H9 (cell line): ENCODE measurements at regions not wholly inside any gene's neighbourhood (a gene's known extent, or its start where the extent isn't known, plus 50 kb on each side); places are given as distances from the start of the nearest gene placed in this dataset.

ENCODE experiments used
- DNase-seq: peaks from one replicate; pipeline ENCODE4 v3.0.0-alpha.2; 2017
- H2AFZ ChIP-seq: one replicate; pipeline ENCODE4 v1.6.1; 2013; ENCODE audit warnings: mild to moderate bottlenecking, low read length, control low read depth, moderate library complexity
- H2AK5ac ChIP-seq: 2 replicates; pipeline ENCODE4 v1.6.1; 2013; ENCODE audit warnings: low read length, control low read depth, mixed read lengths; ENCODE audit not compliant: insufficient read length
- H2BK120ac ChIP-seq: one replicate; pipeline ENCODE4 v1.6.1; 2013; ENCODE audit warnings: low read depth, mild to moderate bottlenecking, low read length, control low read depth, inconsistent platforms; ENCODE audit not compliant: poor library complexity, severe bottlenecking
- H2BK12ac ChIP-seq: 2 replicates; pipeline ENCODE4 v1.6.1; 2013; ENCODE audit warnings: low read length, control low read depth, mixed read lengths, low read depth; ENCODE audit not compliant: insufficient read length
- H2BK15ac ChIP-seq: 2 replicates; pipeline ENCODE4 v1.6.1; 2013; ENCODE audit warnings: low read depth, low read length, control low read depth
- H2BK20ac ChIP-seq: one replicate; pipeline ENCODE4 v1.6.1; 2013; ENCODE audit warnings: low read depth, mild to moderate bottlenecking, low read length, control low read depth, inconsistent platforms; ENCODE audit not compliant: poor library complexity, severe bottlenecking
- H2BK5ac ChIP-seq: 2 replicates; pipeline ENCODE4 v1.6.1; 2013; ENCODE audit warnings: low read length, control low read depth, mixed read lengths; ENCODE audit not compliant: insufficient read length
- H3K14ac ChIP-seq: 2 replicates; pipeline ENCODE4 v1.6.1; 2013; ENCODE audit warnings: low read length, control low read depth; ENCODE audit not compliant: insufficient read depth
- H3K18ac ChIP-seq: 2 replicates; pipeline ENCODE4 v1.6.1; 2013; ENCODE audit warnings: low read depth, mild to moderate bottlenecking, mixed read lengths, low read length, control low read depth; ENCODE audit not compliant: insufficient read length
- H3K23ac ChIP-seq: 2 replicates; pipeline ENCODE4 v1.6.1; 2013; ENCODE audit warnings: low read length, control low read depth, mixed read lengths, low read depth; ENCODE audit not compliant: insufficient read length
- H3K23me2 ChIP-seq: 2 replicates; pipeline ENCODE4 v1.6.1; 2013; ENCODE audit warnings: low read depth, mild to moderate bottlenecking, mixed read lengths, low read length, control low read depth; ENCODE audit not compliant: insufficient read length, poor library complexity, severe bottlenecking
- H3K27ac ChIP-seq: 2 replicates; pipeline ENCODE4 v1.5.1; 2013; ENCODE audit warnings: low read length, control low read depth, mixed read lengths, low read depth; ENCODE audit not compliant: insufficient read length
- H3K27me3 ChIP-seq: 2 replicates; pipeline ENCODE4 v1.6.1; 2013; ENCODE audit warnings: low read length, control low read depth, inconsistent platforms; ENCODE audit not compliant: insufficient read depth
- H3K4ac ChIP-seq: 2 replicates; pipeline ENCODE4 v1.6.1; 2013; ENCODE audit warnings: low read depth, mild to moderate bottlenecking, control low read depth, inconsistent platforms, low read length, moderate library complexity
- H3K4me1 ChIP-seq: 2 replicates; pipeline ENCODE4 v1.6.1; 2013; ENCODE audit warnings: low read length, control low read depth, inconsistent platforms; ENCODE audit not compliant: insufficient read depth
- H3K4me2 ChIP-seq: 2 replicates; pipeline ENCODE4 v1.6.1; 2013; ENCODE audit warnings: low read length, control low read depth, mixed read lengths; ENCODE audit not compliant: insufficient read length, insufficient read depth
- H3K56ac ChIP-seq: 2 replicates; pipeline ENCODE4 v1.6.1; 2013; ENCODE audit warnings: low read depth, mild to moderate bottlenecking, mixed read lengths, low read length, control low read depth; ENCODE audit not compliant: insufficient read length
- H3K79me1 ChIP-seq: 2 replicates; pipeline ENCODE4 v1.6.1; 2013; ENCODE audit warnings: low read depth, mild to moderate bottlenecking, moderate library complexity, low read length, control low read depth, inconsistent platforms; ENCODE audit not compliant: insufficient read depth, poor library complexity, severe bottlenecking
- H3K79me2 ChIP-seq: 2 replicates; pipeline ENCODE4 v1.6.1; 2013; ENCODE audit warnings: low read length, control low read depth, inconsistent platforms; ENCODE audit not compliant: insufficient read depth
- H3K9ac ChIP-seq: 2 replicates; pipeline ENCODE4 v1.6.1; 2013; ENCODE audit warnings: low read length, control low read depth, mixed read lengths; ENCODE audit not compliant: insufficient read length; ENCODE audit errors: extremely low read depth
- H3K9me3 ChIP-seq: one replicate; pipeline ENCODE4 v1.6.1; 2013; ENCODE audit warnings: low read depth, low read length, inconsistent platforms; ENCODE audit not compliant: control insufficient read depth
- H3T11ph ChIP-seq: one replicate; pipeline ENCODE4 v1.6.1; 2013; ENCODE audit warnings: mild to moderate bottlenecking, low read length, control low read depth, inconsistent platforms
- H4K20me1 ChIP-seq: one replicate; pipeline ENCODE4 v1.6.1; 2013; ENCODE audit not compliant: control insufficient read depth, insufficient read length, insufficient read depth
- H4K5ac ChIP-seq: 2 replicates; pipeline ENCODE4 v1.6.1; 2013; ENCODE audit warnings: low read depth, mild to moderate bottlenecking, mixed read lengths, low read length, control low read depth; ENCODE audit not compliant: insufficient read length
- H4K8ac ChIP-seq: replicated peaks from 2 replicates; pipeline ENCODE4 v1.6.1; 2013; ENCODE audit warnings: low read length, control low read depth, mixed read lengths, low read depth; ENCODE audit not compliant: insufficient read length
- H4K91ac ChIP-seq: 2 replicates; pipeline ENCODE4 v1.6.1; 2013; ENCODE audit warnings: low read depth, mild to moderate bottlenecking, moderate library complexity, mixed read lengths, low read length, control low read depth; ENCODE audit not compliant: insufficient read length
- H3K27ac Mint-ChIP-seq, 3 experiments: 2 replicates in 2 of 3; 3 replicates in 1 of 3; pipeline ENCODE4 v1.8.0; 2020 to 2021; ENCODE audit warnings: mixed read lengths in 3 of 3, mild to moderate bottlenecking in 1 of 3, moderate library complexity in 1 of 3
- H3K27me3 Mint-ChIP-seq: 2 replicates; pipeline ENCODE4 v1.8.0; 2021; ENCODE audit warnings: low read depth, mild to moderate bottlenecking, moderate library complexity, mixed read lengths
- H3K36me3 Mint-ChIP-seq, 3 experiments: 2 replicates in 2 of 3; 3 replicates in 1 of 3; pipeline ENCODE4 v1.8.0; 2020 to 2021; ENCODE audit warnings: low read depth in 3 of 3, mixed read lengths in 3 of 3; ENCODE audit not compliant: insufficient read depth in 1 of 3
- H3K4me1 Mint-ChIP-seq, 2 experiments: 2 replicates each; pipeline ENCODE4 v1.8.0; 2020; ENCODE audit warnings: mixed read lengths in 2 of 2
- H3K4me3 Mint-ChIP-seq, 2 experiments: 2 replicates in 1 of 2; 3 replicates in 1 of 2; pipeline ENCODE4 v1.8.0; 2020 to 2021; ENCODE audit warnings: mild to moderate bottlenecking in 2 of 2, mixed read lengths in 2 of 2, moderate library complexity in 1 of 2
- H3K9me3 Mint-ChIP-seq, 2 experiments: 2 replicates in 1 of 2; 3 replicates in 1 of 2; pipeline ENCODE4 v1.8.0; 2020; ENCODE audit warnings: mild to moderate bottlenecking in 2 of 2, mixed read lengths in 2 of 2, moderate library complexity in 1 of 2
- CTCF ChIP-seq: fragments of 200-600 bp; sonication (generic); conservative IDR thresholded peaks from 3 replicates; pipeline ENCODE4 v1.8.0; 2021; ENCODE audit warnings: antibody characterized with exemption, mild to moderate bottlenecking
- WGBS: extraction: QIAGEN DNeasy Blood & Tissue Kit; methylation state at CpG from one replicate; pipeline ENCODE4 v1.1.7; 2013; ENCODE audit warnings: missing lambda C conversion rate, low lambda C conversion rate, mixed read lengths; ENCODE audit not compliant: insufficient read length; ENCODE audit errors: extremely low coverage; 5-methylcytosine and 5-hydroxymethylcytosine counted together

GRCh38 chr13:88718781-88719180, 1047.6 kb downstream of the SLITRK5 start:
- Histone ChIP-seq H3K4me1 (no peaks in the 10 kb centered on the region), H2BK15ac (no peak overlapping the region), H3K23ac (no peak overlapping the region), H3K23me2 (no peaks in the 10 kb centered on the region), H3K4ac (no peak overlapping the region), H4K8ac (no peak overlapping the region), H3K18ac (no peak overlapping the region), H3K56ac (no peak overlapping the region), H3K79me2 (no peaks in the 10 kb centered on the region), H3K9me3 (no peaks in the 10 kb centered on the region), H3K14ac (no peak overlapping the region), H2BK5ac (no peak overlapping the region), H2AK5ac (no peak overlapping the region), H3K27me3 (no peaks in the 10 kb centered on the region), H2BK120ac (no peak overlapping the region), H3K4me2 (no peak overlapping the region), H2AFZ (no peak overlapping the region), H4K5ac (no peak overlapping the region), H4K20me1 (no peaks in the 10 kb centered on the region), H4K91ac (no peak overlapping the region), H3K27ac (no peak overlapping the region), H2BK20ac (no peak overlapping the region), H3T11ph (no peak overlapping the region), H3K9ac (no peak overlapping the region), H2BK12ac (no peak overlapping the region), H3K79me1 (no peaks in the 10 kb centered on the region)
- Mint-ChIP-seq H3K9me3 (peaks cover 3 to 7% of the 10 kb centered on the region in 2 experiments; a peak in 2 of 5 replicates), H3K4me1 (peaks cover 0 to 3% of the 10 kb centered on the region in 2 experiments; a peak in 2 of 4 replicates), H3K4me3 (no peak overlapping the region), H3K27ac (no peak overlapping the region), H3K27me3 (no peaks in the 10 kb centered on the region), H3K36me3 (peaks cover 0 to 4% (median 0%) of the 10 kb centered on the region in 3 experiments; a peak in 2 of 7 replicates)
- no CpG with 5 or more reads among the region's 1 CpG for WGBS
- no peak for DNase-seq
- TF ChIP-seq CTCF, result no peak
